ENCODE measurements at regions not wholly inside any gene's neighbourhood (a gene's known extent, or its start where the extent isn't known, plus 50 kb on each side); places are given as distances from the start of the nearest gene placed in this dataset.
"Not testable (repeated sequence)": the region's sequence is repeated elsewhere in the genome, so short reads cannot be mapped to it uniquely, and the experiment has no call there.

DNA sequence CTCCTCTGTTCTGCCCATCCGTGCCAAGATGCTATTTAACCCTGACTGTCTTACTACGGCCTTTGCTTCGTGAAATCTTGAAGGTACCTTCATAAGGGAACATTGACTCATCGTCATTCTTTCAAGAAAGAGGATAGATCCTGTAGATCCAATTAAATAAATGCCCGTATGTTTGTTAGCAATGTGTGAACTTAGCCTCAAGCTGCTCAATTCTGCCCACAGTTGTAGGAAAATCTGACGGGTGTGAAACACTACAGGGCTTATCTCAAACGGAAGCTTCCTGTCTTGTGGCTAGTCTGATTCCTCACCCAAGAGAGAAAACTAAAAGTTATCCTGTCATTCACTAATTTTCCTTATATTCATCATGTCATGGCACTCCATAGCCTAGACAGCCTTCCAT is 168.0 kb upstream of the TBX3 start:
- intact Hi-C loops (cut with DNase I), result no loop called here
- no peak for DNase-seq (ENCODE audit: low spot score)

DNA sequence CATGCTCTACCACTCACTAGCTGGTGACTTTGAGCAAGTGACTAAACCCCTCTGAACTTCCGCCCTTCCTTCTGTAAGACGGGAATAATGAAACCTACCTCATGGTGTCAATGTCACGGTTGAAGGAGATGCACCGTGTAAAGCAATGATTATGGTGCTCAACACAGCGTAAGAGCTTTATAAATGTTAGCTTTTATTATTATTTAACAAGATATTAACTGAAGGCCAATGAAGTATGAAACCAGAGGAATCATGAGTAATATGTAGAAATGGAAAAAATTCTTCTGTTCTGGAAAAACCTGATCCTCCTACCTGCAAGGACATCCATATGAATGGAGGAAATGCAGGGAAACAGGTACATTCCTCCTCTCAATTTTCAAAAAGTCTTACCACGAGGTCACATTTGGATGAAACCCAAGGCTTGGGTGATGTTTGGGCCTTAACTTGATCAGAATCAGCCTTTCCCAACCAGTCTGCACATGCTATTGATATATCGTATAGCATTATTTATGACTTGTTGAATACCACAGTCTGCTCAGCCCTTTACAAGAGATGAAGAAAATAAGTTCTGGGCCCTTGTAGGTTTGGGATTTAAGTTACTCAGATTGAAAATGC is 166.8 kb upstream of the TBX3 start:
- DNase-seq (ENCODE audit: low spot score), result no peak
- intact Hi-C loops (cut with DNase I), result no loop called here

DNA sequence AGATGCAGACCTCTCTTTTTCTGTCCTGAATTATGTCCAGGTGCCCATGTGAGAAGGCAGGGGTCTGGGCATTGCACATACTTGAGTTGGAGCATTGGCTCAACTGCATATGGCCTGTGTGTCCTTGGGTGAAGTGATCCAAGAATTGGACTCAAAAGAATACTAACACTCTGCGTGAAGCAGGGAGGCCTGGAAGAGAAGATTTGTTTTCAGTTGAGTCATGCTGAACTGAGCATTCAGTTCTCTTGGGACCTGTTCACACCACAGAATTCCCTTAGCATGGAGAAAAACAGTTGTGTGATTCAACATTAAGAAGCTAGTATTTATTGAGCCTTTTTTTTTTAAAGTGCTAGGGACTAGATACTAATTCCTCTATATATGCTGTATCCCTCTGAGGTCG is 164.7 kb upstream of the TBX3 start:
- intact Hi-C loops (cut with DNase I), result no loop called here
- no peak for DNase-seq (ENCODE audit: low spot score)

DNA sequence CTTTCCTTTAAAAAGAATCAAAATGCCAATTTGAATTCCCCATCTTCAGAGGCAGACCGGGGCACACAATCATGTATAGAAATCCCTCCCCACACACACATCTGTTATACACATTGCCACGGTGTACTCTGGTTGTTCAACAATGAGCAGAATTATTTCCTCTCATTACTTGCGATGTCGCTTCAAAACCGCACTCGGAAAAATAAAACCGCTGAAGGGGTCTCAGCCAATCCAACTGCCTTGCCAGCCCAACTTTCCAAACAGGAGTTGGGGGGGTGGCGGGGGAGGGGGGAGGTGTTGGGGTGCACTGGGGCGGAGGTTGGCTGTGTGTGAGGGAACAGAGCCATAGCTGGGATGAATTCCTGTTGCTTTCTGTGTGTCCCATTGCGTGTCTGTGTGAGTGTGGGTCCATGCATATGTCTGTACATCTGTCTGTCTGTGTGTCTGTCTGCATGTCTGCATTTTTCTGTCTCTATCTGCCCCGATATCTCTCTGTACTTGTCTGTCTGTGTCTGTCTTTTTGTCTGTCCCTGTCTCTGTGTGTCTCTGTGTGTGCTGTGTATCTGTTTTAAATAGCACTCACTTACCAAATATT is 163.6 kb upstream of the TBX3 start:
- no peak for DNase-seq (ENCODE audit: low spot score)
- intact Hi-C loops (cut with DNase I), result no loop called here

DNA sequence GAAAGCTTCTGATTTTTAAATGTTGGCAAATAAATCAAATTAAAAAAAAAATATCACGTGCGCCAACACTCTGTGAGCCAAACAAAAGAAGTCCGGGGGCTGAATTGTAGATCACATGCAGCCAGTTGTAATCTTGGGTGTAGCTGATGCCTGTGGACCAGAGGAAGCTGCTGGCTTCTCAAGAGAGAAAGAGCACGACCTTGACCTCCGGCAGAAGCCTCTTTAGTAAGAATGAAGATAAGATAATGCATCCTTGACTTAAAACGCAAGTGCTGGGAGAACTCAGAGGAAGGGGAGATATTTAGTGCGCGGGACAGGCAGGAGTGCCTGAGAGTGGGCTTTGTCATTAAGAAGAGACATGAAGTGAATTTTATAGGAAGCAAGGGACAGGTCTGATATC is 162.8 kb upstream of the TBX3 start:
- no peak for DNase-seq (ENCODE audit: low spot score)
- intact Hi-C loops (cut with DNase I), result no loop called here

DNA sequence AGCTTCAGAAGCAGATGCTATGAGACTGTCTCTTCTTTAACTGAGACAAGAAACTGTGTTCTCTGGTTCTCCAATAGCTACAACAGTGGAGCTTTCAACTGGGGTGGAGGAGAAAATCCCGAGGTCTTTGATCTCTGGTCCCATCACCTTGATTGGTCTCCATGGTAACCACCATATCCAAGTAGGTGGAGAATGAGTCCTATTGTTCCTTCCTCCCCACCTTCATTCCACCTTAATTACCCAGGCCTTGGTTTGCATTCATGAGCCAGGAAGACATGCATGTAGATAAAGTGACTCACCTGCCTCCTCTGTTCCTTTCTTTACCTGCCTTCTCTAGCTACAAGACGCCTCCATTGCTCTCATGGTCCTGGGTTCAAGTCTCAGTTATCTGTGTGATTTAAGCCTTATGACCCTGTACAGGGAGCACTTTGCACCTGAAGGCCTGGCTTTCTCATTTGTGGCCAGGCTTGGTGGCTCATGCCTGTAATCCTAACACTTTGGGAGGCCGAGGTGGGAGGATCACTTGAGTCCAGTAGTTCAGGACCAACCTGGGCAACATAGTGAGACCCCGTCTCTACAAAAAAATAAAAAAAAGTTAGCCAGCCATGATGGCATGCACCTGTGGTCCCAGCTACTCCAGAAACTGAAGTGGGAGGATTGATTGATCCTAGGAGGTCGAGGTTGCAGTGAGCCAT is 157.7 kb upstream of the TBX3 start:
- DNase-seq (ENCODE audit: low spot score), result no peak
- intact Hi-C loops (cut with DNase I), result no loop called here

DNA sequence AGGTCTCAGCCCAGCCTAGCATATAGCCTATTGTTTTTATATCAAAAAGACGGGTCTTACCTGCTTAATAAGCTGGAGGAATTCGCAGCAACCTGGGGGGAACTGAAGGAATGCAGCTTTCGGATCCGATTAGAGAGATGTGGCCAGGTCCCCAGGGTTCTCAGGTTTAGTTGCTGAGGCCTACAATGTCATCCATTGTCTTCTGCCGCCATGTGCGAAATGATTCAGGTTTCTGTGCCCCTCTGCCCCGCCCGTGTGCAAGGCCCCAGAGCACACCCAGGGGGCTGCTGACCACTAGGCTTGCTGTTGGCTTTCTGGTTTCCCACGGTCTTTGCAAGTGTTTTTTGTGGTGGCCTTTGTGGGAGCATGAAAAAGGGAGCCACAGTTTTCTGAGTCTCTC is 154.5 kb upstream of the TBX3 start:
- intact Hi-C loops (cut with DNase I), result no loop called here
- no peak for DNase-seq (ENCODE audit: low spot score)

DNA sequence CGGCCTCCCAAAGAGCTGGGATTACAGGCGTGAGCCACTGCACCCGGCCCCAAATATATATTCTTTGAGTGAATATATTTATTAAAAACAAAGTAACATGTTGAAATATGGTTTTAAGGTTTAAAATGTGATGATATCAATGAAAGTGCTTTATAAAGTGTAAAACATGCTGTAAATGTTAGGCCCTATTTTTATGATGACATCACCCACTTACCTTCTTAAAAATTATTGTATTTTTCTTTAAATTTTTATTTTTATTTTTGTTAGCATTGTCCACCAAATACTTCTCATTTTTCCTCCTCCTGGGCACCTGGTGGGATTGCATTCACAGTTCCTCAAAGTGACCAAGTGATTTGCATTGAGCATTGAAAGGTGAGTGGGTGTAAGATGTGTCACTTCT is 152.6 kb upstream of the TBX3 start:
- intact Hi-C loops (cut with DNase I), result no loop called here
- no peak for DNase-seq (ENCODE audit: low spot score)

DNA sequence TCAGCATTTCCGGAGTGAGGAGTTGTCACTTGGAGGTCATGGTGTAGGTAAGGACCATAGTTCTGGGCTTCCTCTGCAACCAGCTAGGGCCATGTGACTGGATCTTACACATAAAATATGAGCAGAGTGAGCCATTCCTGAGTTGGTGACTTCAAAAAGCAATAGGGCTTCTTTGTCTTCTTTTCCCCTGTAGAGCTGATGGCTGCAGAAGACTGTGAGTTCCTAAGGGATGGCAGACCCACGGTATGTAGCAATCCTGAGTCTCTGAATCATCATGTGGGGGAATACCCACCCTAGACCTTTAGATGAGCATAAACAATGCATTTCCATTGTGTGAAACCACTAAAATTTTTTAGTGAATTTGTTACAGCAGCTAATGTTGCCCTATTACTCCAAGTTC is 151.1 kb upstream of the TBX3 start:
- no peak for DNase-seq (ENCODE audit: low spot score)
- intact Hi-C loops (cut with DNase I), result no loop called here

DNA sequence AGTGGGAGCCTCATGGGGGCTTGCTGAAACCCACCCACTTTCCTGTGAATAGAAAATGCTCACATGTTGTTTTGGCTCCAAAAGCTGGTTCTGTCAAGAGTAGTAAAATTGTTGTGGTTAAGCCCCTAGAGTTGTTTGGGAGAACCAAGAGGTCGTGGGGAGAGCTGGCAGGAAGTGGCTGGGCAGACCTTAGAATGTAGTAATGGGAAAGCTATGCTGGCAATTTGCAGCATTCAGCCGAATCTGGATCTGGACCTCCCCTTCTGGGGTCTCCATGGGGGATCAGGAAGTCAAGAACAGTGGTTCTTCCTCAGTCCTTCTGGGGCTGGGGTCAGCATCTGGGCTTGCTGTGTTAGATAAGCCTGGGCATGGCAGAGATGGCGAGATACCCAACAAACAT is 150.6 kb upstream of the TBX3 start:
- no peak for DNase-seq (ENCODE audit: low spot score)
- intact Hi-C loops (cut with DNase I), result no loop called here

DNA sequence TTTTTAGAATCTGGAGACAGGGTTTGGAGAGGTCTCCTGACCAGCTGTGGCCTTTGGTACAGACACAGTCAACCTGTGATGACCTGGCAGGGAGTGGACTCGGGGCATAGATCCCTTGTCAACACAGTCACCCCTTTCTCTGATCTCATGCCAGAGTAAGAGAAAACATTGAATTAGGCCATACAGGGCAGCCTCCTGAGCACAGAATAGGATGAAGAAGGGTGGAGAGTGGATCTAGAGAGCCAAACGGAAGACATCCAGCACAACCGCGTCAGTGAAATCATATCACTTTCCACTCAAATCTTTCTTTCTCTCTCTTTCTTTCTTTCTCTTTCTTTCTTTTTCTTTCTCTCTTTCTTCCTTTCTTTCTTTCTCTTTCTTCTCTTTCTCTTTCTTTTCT is 145.9 kb upstream of the TBX3 start:
- intact Hi-C loops (cut with DNase I), result no loop called here

DNA sequence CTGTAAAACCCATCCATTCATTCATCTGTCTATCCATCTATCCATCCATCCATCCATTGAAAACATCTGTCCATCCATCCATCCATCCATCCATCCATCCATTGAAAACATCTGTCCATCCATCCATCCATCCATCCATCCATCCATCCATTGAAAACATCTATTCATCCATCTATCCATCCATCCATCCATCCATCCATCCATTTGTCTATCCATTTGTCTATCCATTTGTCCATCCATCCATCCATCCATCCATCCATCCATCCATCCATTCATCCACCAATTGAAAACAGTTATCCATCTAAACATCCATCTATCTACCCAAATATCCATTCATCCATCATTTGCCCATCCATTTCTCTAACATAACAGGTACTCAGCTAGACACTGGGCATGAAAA is 145.3 kb upstream of the TBX3 start:
- DNase-seq (ENCODE audit: low spot score); intact Hi-C loops (cut with DNase I): not testable (repeated sequence)

More for the DNA sequence above, 145.9 kb upstream of the TBX3 start:
- no peak for DNase-seq (ENCODE audit: low spot score)

DNA sequence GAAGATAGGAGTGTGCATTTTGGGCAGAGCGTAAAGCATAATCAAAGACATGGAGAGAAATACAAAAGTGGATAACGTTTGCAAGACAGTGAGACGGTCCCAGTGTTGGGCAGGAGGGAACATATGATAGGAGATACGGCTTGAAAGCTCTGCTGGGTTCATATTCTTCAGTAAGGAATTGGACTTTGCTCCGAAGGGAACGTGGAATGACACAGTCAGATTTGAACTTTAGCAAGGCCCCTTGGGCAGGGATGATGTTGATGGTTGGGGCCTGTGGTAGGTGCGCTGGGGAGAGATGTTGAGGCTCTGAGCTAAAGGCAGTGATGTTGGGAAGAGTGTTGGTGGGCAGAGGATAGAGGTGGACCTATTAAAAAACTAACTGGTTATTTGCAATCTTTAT is 143.5 kb upstream of the TBX3 start:
- DNase-seq (ENCODE audit: low spot score), result no peak

DNA sequence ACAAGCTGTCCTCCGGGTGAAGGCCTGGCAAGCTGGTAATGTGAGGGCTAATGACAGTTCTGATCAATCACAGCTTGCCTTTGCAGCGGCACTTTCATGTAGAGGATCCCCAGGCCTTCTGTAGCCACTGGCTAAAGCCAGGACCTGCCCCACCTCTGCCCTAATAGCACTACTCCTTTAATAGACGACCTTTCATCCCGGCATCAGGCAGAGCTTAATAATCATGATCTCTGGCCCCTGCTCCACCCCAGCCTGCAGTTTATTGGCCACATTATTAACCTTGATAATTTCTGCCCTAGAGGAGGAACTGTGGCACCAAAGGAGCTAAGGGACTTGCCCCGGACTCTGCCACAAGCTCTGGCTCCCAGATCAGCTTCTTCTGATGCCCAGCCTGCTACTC is 142.3 kb upstream of the TBX3 start:
- no peak for DNase-seq (ENCODE audit: low spot score)
- intact Hi-C loops (cut with DNase I), result no loop called here

More for the DNA sequence above, 143.5 kb upstream of the TBX3 start:
- intact Hi-C loops (cut with DNase I), result no loop called here

DNA sequence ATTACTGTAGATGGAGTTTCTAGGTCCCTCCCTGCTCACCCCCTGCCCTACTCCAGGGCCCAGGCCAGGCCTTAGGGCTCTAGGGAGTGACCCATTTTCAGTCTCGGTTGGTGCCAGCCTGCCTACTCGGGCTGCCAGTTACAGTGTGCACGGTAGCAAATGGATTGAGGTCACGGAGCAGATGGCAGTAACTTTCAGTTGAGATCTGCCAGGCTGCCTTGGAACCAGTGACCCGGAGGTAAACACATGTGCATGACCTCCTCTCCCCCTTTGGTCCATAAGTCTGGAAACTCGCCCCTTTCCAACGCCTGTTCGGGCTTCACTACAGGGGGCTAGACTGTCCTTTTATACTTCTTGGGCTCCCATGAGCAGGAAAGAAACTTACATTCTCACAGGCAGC is 139.7 kb upstream of the TBX3 start:
- intact Hi-C loops (cut with DNase I), result no loop called here
- DNase-seq (ENCODE audit: low spot score), result no peak

DNA sequence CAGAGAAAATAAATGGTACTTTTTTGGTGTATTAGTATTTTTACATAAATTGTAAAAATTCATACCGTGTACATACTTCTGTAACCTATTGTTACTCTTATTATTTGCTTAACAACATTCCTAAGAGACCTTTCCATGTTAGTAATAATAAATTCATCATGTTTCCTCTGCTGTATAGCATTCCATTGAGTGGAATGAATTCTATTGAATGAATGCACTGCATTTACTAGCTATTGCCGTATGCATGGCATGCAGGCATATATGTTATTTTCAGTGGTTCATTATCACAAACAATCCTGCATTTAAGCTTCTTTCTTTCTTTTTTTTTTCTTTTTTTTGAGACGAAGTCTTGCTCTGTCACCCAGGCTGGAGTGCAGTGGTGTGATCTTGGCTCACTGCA is 137.6 kb upstream of the TBX3 start:
- intact Hi-C loops (cut with DNase I), result no loop called here
- no peak for DNase-seq (ENCODE audit: low spot score)

DNA sequence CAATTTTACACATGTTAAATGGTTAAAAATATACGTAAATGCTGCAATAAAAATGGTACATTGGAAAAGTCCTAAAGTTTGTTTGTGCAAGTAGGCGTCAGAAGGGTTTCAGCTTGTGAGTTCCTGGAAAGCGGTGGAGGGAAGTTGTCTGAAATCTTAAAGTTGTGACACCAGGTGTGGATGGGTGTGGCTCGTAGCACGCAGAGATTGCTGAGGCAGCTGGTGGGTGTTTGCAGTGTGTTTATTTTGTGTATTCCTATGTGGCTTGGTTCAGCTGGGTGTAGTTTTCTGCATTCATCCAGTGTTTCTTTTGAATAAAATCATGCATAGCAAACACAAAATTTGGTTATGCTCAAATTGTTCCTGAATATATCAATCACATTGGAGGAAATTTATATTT is 136.8 kb upstream of the TBX3 start:
- intact Hi-C loops (cut with DNase I), result no loop called here
- DNase-seq (ENCODE audit: low spot score), result no peak

DNA sequence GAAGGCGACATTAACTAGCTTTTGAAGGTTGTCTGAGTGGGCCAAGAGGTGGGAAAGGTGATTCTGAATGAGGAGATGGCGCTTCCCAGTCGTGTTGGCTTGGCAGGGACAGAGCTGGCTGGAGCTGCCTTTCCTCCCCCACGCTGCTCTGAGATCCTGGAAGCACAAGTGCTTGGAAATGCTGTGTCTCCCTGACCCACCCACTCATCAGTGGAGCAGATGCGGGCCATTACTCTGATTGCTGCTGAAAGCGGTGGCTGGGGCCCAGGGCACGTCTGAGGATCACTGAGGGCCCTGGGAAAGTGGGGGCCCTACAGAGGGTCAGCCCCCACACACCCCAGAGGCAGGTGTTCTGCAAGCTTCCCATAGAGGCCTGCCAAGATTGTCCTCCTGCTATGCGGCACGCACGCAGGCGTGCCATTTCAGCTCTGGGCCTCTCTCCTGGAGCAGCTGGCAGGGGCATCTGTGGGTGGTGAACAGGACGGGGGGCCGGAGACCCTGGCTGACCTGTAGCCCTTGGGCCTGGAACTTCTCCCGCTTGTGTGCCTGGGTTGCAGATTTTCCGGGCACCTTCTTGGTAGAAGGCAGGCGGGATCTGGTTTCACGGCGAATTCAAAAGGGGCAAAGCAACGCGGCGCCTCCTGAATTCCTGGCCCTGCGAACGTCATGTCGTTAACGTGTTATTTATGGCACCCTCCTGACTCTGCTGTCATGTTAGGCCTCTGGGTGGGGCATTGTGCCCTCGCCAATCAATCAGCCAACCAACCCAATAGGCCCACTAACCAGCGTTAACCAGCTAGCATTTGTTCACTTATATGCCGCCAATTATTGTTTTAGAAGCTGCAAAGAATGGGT is 133.8 kb upstream of the TBX3 start:
- no peak for DNase-seq (ENCODE audit: low spot score)
- intact Hi-C loops (cut with DNase I), result no loop called here

DNA sequence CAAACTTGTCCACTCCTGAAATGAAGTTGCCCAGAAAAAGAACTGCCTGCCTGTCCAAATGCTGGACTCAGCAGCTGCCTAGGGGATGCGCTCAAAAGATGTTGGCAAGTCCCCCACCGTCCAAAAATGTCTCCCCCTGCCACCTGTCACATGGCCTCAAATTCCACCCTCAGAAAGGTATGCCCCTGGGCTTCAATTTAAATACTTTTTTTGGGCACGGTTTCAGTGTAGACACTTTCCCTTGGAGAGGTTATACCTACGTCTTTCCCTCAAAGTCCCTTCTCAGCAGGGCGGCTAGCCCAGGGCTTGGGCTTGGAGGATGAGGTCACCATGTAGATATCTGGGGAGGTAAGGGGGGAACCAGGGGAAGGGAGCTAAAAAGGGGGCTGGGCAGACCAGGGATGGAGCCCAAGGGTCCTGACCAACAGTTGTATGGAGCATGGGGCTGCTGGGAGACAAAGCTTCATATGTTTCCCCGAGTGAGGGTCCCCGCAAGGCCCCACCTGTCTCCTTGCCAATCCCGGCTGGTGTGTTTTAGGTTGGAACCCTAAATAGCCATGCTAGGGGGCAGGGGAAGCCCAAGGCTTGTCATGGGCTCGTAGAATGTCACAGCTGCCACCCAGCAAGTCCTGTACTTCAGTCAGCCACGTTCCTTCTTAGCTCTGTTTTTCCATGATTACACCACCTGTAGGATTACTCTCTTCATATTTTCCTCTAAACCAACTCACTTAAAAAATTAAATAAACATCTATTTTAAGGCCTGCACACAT is 131.2 kb upstream of the TBX3 start:
- no peak for DNase-seq (ENCODE audit: low spot score)
- intact Hi-C loops (cut with DNase I), result no loop called here
